T-helper 1 cell treated with Interleukin-12 subunit alpha and Interleukin-12 subunit beta and Interleukin-4 antibody, amounts not matched to agents 30 ng/mL and 1 ng/mL, for 36 hours (primary cell): ENCODE measurements at regions not wholly inside any gene's neighbourhood (a gene's known extent, or its start where the extent isn't known, plus 50 kb on each side); places are given as distances from the start of the nearest gene placed in this dataset.

Experiments
- intact Hi-C: fragments of 100-400 bp; cut with micrococcal nuclease; formaldehyde crosslinking; loops from one replicate; pipeline ENCODE4 v1.15.1; 2024

DNA sequence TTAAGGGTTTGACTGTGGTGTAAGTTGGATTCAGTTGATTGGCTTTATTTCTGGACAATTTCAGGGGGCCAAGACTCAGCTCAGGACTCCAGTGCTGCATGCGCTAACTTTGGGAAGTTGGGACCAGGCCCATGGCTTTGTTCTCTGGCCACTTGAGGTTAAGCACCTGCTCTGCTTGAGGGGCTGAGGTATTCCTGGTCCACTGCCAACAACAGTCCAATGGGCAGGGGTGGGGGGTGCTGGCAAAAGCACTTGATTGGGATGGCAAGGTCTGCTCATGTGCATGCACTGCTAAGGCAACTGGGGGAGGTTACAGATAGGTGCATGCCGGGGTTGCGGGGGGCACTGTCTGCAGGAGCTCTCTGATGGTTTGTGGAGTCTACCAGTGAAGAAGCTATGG is 52.6 kb upstream of the ASB17 start:
- intact Hi-C loops = no loop called here

DNA sequence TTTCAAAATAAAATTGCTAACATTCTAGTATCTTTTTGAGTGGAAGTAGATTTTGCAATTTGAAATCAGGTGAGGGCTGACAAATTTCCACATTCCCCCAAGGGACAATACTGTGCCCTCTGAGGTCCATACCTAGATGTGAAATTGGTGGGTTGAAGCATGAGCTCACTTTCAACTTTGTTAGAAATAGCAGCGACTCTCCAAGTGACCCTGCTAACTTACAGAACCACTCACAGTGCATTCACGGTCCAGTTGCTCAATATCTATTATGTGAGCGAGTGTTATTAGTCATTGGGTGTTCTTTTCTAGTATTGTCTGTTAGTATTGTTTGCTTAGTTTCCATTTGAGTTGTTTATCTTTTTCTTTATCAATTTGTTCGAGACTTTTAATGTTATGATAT is 53.6 kb upstream of the ASB17 start:
- intact Hi-C loops = no loop called here

DNA sequence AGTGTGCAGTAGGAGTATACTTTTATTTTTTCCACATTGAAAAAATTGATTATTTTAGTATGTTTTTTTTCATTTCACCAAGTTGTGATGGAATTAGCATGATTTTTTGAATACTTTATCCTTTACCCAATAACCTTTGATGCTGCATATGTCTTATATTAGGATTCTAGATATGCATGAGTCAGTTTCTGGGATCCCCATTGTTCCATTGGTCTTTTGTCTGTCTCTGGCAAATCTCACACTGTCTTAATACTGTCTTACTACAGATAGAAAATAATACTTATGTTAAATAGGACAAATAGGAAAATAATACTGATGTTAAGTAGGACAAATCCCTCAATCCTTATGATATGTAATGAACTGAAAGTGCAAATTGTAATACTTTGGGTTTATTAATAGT is 54.3 kb upstream of the ASB17 start:
- intact Hi-C loops = no loop called here

DNA sequence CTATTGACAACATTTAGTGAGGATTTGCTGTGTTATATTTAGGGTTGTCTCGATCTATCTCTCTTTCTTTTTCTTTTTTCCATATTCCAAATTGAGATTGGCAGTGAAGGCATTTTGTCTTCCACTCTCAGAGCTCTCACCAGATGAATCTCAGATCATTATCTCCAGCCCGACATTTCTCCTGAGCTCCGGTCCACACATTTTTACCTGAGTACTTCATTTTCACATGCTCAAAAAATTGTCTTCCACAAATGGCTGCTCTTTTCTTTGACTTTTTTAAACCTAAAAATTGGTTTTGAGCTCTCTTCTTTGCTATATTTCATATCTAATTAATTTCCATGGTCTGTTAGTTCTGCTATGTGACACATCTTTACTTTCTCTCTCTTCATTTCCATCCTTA is 56.9 kb upstream of the ASB17 start:
- intact Hi-C loops = no loop called here

DNA sequence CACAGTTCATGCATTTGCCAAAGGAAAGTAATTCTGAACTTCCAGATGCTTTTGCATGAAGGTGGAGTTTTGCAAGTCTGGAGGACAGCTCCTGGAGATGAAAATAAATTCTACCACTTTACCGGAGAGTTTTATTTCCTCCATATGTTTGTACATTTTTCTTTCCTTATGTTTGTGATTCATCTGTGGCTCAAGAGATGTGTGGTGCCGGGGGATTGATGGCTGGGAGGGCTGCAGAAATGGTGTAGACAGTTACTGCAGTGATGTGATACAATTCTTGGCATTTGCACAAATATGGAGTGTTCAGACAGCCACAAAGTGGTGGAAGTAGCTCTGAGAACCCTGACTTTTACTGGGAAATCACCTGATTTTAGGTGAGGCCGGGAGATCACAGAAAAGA is 58.5 kb upstream of the ASB17 start:
- intact Hi-C loops = loop anchor here (1.0 to 2.0 kb wide), 4 partner anchors 164 to 1542 kb away; no protein-coding TSS in a partner anchor

DNA sequence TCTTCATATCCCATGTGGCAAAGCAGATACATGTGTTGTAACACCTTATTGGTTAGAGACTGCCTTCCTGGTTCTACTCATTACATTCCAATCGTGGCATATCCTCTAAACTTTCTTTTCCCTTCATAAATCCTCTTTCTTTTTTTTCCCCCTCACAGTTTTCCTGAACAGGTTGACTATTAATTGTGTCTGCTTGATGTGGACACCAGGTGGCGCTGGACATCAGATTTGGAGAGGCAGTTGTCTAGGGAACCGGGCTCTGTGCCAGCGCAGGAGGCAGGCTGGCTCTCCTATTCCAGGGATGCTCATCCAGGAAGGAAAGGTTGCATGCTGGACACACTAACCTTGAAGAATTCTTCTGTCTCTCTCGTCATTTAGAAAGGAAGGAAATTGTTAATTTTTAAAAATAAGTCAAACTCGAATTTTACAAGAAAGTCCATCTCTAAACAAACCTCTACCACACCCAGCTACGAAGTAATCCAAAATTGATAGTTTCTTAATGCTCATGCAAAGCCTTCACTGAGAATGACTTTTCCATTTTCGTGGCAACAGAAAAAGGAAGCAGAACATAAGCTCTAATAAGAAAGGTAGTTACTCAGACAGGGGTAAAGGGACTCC is 59.4 kb upstream of the ASB17 start:
- intact Hi-C loops = loop anchor here (1.0 to 2.0 kb wide), 4 partner anchors 163 to 1541 kb away; no protein-coding TSS in a partner anchor

DNA sequence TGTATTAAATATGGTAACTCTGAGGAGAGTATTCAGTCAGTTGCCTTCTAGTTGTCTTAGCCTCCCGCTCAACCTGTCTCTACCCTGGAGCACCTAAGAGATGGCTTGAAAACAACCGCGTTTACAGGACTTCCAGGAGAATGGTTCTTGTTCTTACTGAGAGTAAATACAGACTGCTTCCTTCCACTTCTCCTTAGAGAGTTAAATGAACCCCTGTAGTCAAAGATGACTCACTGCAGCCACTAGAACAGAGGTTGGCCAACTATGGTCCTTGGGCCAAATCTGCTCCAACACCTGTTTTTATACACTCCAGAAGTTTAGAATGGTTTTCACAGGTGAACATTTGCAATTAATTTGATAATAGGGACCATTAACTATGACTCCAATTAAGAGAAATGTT is 60.1 kb upstream of the ASB17 start:
- intact Hi-C loops = no loop called here

DNA sequence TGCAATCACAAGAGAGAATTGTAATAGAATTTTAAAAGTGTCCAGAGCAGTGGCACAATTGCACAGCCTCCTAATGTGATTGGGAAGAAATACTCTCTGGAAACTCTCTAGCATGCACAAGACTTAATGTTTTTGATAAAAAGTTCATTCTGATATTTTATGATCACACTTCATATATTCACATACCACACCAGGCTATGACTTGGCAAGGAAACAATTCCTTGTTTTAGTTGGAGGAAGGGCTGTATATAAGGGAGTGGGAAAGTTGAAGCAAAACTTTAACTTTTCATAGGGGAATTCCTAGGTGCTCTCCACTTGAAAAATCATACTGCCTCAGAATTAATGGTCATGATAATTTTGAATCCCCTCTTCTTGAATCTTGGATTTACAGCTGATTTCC is 61.5 kb upstream of the ASB17 start:
- intact Hi-C loops = no loop called here

DNA sequence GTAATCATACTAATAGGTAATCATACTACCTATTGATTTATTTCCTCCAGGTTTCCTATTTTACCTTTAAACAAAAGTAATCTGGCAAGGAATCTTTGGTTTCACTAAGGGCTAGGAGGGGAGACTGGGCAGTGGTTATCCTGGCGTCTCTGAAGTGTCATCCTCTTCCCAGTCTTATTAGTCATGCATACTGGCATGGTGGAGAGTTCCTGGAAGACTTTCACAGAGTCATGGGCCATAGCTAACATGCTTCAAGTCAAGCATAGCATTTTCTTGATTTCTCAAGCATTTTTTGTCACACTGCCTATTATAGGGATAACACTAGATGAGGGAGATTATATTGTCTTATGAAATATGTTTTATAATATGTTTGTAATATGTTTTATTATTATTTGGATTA is 64.0 kb upstream of the ASB17 start:
- intact Hi-C loops = no loop called here

DNA sequence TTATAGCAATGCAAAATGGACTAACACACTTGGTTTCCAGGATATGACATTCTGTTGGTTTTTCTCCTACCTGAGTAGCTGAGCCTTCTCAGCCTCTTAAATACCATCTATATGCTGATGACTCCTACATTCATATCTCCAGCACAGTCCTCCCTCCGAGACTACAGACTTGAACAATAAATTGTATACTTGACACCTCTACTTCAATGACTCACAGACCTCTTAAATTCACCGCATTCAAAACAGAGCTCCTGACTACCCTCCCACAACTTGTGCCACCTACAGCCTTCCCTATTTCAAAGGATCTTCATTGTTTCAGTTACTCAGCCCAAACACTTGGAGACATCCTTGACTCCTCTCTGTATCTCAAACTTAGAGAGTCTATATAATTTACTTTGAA is 66.8 kb upstream of the ASB17 start:
- intact Hi-C loops = no loop called here

DNA sequence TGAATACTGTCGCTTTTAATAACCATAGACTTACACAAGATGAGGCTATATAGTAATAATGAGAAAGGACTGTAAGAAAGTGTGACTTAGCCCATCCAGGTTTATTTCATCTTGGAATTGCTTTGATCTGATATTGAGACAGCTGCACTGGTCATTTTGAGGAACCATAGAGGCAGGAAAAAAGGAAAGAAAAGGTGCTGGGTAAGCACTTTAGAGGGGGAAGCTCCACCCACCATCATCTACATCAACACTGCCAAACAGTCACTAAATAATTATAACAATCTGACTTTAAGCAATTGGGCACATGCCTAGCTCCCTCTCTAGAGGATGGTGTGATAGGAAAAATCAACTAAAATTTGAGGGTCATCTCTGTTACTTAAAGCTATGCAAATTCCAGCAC is 70.6 kb upstream of the ST6GALNAC3 start:
- intact Hi-C loops = no loop called here

DNA sequence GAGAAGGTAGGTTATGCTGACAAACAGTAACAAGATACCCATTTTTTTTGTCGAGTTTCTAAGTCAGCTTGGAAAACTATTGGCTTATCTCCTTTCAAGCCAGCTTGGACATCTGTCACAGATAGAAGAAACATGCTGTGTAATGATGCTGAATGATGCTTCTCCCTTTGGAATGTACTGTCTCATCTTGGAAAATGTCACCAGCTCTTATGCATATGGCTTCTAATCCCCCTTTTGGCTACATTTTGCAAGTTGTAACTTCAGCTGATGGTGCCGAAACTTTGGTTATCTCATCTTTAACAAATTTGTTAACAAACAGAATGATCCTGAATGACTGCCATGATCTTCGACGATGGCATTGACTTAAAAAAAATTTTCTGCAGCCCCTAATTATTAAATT is 68.8 kb upstream of the ST6GALNAC3 start:
- intact Hi-C loops = no loop called here

DNA sequence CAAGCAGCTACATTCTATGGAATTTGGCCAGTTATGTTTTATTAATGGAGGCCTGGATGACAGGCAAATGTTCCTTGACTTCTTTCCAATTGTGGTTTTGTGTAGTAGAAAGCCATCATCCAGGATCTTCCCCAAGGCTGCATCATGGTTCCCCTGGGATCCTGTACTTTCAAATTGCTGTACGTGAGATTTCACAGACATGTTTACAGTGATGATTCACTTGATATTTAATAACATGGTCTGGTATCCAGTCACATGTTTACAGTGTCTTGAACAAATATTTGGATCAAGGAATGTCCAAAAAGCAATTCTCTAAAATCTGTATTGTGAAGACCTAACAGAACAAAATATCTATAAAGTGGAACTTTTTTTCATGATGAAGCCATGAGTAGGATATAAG is 68.3 kb upstream of the ST6GALNAC3 start:
- intact Hi-C loops = no loop called here

DNA sequence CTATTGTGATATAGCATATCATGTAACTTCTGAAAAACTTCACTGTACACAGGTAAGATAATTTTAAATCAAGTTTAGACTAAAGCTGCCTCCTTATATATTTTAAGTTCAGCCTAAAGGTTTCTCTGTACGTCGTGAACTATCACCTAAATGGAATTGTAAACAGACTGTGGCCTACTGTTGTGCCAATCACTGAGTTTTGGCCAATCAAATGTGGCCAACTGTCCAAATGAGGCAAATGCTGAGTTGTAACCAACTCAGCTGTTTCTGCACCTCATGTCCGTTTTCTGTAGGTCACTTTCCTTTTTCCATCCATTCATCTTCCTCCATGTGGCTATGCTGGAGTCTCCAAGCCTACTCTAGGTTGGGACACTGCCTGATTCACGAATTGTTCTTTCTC is 63.7 kb upstream of the ST6GALNAC3 start:
- intact Hi-C loops = no loop called here

DNA sequence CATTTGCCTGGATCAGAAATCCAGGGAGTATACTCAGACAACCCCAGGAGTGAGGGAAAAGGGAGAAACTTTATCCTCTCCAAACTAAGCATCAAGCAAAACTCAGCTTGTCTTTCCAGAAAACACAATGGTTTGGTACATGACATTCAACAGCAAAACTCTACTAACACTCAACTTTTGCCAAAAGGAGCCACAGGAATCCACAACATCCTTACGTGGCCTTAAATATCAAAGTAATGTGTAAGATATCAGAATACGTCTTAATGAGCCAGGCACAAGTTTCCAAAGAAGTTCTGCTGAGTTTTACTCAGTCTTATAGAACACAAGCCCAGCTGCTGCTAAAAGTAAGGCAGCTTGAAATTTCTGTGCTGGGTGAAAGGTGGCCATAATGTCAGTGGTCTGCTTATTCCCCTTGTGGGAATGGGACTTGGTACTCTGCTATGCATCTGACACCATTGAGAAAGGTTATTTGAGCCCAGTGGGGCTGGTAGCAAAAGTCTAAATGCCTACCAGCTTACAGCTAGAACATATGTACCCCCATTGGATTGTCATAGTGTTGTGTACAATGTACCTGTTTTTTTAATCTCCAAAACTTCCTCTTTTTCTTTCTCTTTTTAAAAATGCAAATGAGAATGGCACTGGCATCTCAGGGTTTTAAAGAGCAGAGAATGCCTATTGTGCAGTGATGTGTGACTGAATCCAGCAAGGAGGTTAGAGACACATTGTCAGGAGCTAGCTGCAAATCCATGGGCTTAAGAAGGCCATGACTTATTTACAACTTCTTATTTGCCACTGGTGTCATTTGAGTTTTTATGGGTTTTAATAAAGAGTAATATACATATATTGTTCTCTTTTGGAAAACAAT is 62.0 kb upstream of the ST6GALNAC3 start:
- intact Hi-C loops = no loop called here

DNA sequence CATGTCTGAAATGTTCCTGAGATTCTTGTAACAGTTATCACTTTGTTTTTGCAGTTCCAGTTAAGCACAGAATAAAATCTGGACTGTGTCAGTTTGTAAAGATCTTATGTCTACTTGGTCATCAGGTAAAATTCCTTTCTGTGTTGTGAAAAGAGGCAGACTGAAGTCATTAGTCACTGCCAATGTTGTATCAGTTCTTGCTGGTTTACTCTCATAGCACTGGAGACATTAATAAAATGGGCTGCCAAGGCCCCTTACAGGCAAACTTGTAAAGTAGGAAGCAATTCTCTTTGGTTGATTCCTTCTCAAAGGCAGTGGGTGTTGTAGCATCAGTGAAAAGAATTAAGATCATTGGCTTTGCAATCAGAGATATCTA is 61.4 kb upstream of the ST6GALNAC3 start:
- intact Hi-C loops = no loop called here

DNA sequence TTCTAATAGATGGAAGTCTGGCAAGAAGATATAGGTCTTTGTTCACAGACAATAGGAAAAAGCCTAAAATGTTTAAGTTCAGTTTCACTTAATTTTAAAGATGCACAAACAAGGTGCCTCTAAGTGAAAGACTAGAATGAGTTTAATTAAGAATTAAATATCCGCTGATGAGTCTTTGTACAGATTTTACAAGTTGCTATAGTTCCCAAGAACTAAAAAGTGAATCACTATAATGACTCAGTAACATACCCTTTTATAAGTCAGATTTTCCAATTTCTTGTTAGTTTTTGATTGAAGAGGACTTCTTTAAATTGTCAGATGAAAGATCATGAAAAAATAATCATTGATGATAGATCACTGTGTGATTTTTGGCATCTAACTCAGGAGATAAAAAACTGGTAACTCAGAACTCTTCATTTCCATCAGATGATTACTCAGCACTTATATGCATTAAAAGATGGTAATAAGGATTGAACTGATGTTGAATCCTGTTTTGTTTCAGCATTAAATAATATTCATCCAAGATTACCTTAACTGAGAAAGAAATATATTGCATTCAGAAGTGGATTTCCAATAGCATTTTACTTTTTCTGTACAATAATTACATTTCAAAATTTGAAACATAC is 59.0 kb upstream of the ST6GALNAC3 start:
- intact Hi-C loops = no loop called here

DNA sequence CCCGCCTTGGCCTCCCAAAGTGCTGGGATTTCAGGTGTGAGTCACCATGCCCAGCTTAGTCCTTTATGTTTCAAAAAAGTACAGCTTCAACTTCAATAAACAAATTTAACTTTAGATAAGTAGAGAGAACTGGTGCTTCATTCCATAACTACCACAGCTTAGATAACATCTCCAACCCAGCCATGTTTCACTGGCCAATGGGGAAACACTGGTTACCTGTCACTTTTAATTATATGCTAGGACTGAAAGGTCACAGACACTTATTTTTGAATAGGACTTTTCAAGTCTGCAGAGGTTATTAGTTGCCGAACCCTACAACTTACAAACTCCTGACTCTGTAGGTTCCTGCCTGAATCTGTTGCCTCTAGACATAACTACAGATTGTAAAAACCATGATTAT is 56.5 kb upstream of the ST6GALNAC3 start:
- intact Hi-C loops = no loop called here

DNA sequence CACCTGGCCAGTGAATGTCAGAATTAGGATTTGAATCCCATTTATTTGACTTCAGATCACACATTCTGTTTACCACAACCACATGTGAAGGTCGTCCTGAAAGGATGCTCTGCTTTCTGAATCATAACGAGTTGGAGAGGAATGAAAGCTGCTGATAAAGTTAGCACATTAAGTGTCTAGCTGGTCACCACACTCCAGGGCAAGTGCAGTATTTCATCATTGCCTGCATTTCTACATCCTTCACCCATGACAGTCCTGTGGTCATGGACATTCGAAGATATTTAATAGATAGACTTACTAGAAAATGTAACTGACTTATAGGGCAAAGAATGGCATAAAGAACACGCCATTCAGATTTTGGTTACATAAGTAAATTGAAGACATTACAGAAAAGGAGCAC is 52.7 kb upstream of the ST6GALNAC3 start:
- intact Hi-C loops = no loop called here

DNA sequence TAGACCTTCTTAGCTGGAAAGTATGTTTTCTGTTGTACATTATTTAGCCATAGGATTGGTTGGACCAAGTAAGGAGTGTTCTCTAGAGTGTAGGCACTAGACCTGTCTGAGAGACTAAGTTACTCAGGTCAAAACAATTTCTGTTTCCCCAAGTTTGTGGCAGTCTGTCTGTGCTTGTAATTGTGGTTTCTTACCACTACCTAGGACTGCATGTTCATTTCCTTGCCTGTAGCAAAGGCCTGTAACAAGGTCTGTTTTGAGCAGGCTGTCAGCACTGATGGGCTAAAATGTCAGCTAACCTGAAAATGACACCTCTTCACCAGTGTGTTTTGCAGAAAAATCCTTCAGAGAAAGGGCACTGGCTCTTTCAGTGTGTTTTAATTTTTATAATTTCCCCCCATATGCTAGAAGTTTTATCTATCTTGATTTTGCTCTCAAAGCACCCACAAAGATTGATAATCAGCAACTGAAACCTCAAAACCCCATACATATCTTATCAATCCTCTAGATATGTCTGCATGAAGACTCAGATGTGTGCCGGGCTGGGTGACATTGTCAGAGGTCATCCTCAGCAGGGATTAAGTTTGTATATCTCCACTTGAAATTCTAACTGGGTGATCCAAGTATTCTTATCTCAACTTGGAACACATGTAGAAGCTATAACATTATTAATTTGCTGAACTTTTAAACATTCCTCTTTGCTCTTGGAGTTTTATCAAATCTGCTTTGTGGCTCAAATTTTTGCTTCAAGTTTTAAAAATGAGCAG is 50.7 kb upstream of the ST6GALNAC3 start:
- intact Hi-C loops = no loop called here
